ENCODE measurements at regions not wholly inside any gene's neighbourhood (a gene's known extent, or its start where the extent isn't known, plus 50 kb on each side); places are given as distances from the start of the nearest gene placed in this dataset.

- H3K27me3 Mint-ChIP-seq: no peaks in the 10 kb centered on the region
- Histone ChIP-seq H3K4me3 (ENCODE audit: low read length) (no peak overlapping the region), H3K27ac (ENCODE audit: low read depth in 1 of 2, low read length in 2 of 2) (peak overlapping the region; percentile 85 to 92), H3K9me3 (ENCODE audit: control insufficient read depth in 1 of 2, insufficient read depth in 1 of 2, low read length in 2 of 2) (no peaks in the 10 kb centered on the region), H3K4me1 (ENCODE audit: insufficient read depth, low read length) (peaks cover 70% of the 10 kb centered on the region), H3K27me3 (ENCODE audit: control insufficient read depth in 1 of 2, insufficient read depth in 2 of 2, low read length in 2 of 2) (no peaks in the 10 kb centered on the region), H3K36me3 (ENCODE audit: insufficient read depth, low read length) (peaks cover 17% of the 10 kb centered on the region)
- peaks cover 54% of the 10 kb centered on the region for H3K36me3 Mint-ChIP-seq (ENCODE audit: low read depth)
- peaks cover 97% of the 10 kb centered on the region for H3K4me1 Mint-ChIP-seq (ENCODE audit: low read depth)
- CTCF ChIA-PET: interaction anchor here (1.1 to 7.6 kb wide), 4 partner anchors 10 to 45 kb away, joined by 3 to 50 read pairs (median 4); no protein-coding TSS in a partner anchor
- peak overlapping the region; percentile 92 for H3K27ac Mint-ChIP-seq
- POLR2A ChIA-PET: interaction anchor here (0.5 to 2.3 kb wide), 17 partner anchors 10 to 510 kb away, joined by 3 to 25 read pairs (median 4); no protein-coding TSS in a partner anchor
- no peaks in the 10 kb centered on the region for H3K9me3 Mint-ChIP-seq
- ATAC-seq (ENCODE audit: poor library complexity): no peak
- TF ChIP-seq, protein P1, sequence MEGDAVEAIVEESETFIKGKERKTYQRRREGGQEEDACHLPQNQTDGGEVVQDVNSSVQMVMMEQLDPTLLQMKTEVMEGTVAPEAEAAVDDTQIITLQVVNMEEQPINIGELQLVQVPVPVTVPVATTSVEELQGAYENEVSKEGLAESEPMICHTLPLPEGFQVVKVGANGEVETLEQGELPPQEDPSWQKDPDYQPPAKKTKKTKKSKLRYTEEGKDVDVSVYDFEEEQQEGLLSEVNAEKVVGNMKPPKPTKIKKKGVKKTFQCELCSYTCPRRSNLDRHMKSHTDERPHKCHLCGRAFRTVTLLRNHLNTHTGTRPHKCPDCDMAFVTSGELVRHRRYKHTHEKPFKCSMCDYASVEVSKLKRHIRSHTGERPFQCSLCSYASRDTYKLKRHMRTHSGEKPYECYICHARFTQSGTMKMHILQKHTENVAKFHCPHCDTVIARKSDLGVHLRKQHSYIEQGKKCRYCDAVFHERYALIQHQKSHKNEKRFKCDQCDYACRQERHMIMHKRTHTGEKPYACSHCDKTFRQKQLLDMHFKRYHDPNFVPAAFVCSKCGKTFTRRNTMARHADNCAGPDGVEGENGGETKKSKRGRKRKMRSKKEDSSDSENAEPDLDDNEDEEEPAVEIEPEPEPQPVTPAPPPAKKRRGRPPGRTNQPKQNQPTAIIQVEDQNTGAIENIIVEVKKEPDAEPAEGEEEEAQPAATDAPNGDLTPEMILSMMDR (IDR thresholded peaks at IDR 0.05): no peak
- H3K4me3 Mint-ChIP-seq: peak overlapping the region; percentile 92
- intact Hi-C loops (cut with DNase I, micrococcal nuclease): loop anchor here in 1 of 2 experiments (5.0 kb wide), 1 partner anchor 128 kb away; no protein-coding TSS in a partner anchor
- no peak for DNase-seq
These were observed 180.7 kb upstream of the KLF14 start for GRCh38 chr7:130914554-130915294.

- TF ChIP-seq, protein P1 (IDR thresholded peaks at IDR 0.05): no peak
- H3K4me1 Mint-ChIP-seq (ENCODE audit: low read depth): peaks cover 85% of the 10 kb centered on the region
- Histone ChIP-seq H3K4me1 (ENCODE audit: insufficient read depth, low read length) (peaks cover 70% of the 10 kb centered on the region), H3K27ac (ENCODE audit: low read depth in 1 of 2, low read length in 2 of 2) (peak overlapping the region in 1 of 2 donors; percentile 37), H3K4me3 (ENCODE audit: low read length) (no peak overlapping the region), H3K27me3 (ENCODE audit: control insufficient read depth in 1 of 2, insufficient read depth in 2 of 2, low read length in 2 of 2) (no peaks in the 10 kb centered on the region), H3K36me3 (ENCODE audit: insufficient read depth, low read length) (peaks cover 28% of the 10 kb centered on the region), H3K9me3 (ENCODE audit: control insufficient read depth in 1 of 2, insufficient read depth in 1 of 2, low read length in 2 of 2) (no peaks in the 10 kb centered on the region)
- ChIA-PET POLR2A (interaction anchor here (1.2 to 1.4 kb wide), 2 partner anchors 14 to 17 kb away, joined by 3 read pairs; no protein-coding TSS in a partner anchor), CTCF (interaction anchor here (1.0 to 1.1 kb wide), 2 partner anchors 11 to 52 kb away, joined by 3 to 4 read pairs; no protein-coding TSS in a partner anchor)
- no peaks in the 10 kb centered on the region for H3K9me3 Mint-ChIP-seq
- DNase-seq: peak in 1 of 14 experiments; percentile 41
- intact Hi-C loops (cut with DNase I, micrococcal nuclease): no loop called here
- no peaks in the 10 kb centered on the region for H3K27me3 Mint-ChIP-seq
- H3K4me3 Mint-ChIP-seq: peak overlapping the region; percentile 39
- ATAC-seq (ENCODE audit: poor library complexity): no peak
- H3K27ac Mint-ChIP-seq: peak overlapping the region; percentile 77
- H3K36me3 Mint-ChIP-seq (ENCODE audit: low read depth): peaks cover 58% of the 10 kb centered on the region
These were observed 183.7 kb upstream of the KLF14 start for GRCh38 chr7:130917669-130918128.

DNA sequence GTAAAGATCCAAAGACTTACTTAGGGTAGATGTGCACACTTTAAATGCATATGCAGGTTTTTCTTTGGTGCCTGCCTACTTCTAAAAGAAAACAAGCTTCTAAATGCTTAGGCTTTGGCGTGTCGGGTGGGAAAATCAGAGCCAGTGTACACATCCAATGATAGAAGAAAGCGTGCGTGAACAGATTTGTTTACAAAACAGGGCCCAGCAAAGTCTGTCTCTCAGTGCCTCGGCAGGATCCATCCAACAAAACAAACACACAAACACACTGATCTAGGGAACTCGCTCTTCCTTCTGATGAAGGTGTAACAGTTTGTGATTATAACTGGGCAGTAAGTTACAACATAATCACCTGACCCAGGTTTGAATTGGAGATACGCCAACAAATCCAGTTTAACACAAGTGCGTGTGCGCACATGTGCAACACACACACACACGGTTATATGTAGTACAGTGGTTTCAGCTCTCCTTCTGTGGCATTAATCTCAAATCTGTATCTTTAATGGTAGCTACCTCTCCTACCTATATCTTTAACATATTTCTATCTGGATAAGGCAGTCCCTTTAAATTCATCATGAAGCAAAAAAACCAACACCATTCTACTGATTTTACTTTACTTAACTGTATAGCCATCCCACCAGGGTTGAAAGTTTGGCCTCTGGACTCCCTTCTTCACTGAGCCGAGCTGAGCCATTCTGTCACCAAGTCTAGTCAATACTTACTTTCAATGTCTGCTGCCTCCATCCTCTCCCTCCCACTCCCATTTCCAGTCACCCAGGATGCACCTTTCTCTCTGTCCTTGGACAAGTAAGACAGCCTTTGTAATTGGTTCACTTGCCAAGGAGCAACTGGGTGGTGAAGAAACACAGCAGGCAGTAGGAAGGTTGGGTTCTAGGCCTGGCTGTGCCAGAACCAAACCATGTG lies 184.4 kb upstream of the KLF14 start:
- peaks cover 59% of the 10 kb centered on the region for H3K36me3 Mint-ChIP-seq (ENCODE audit: low read depth)
- CTCF ChIA-PET: interaction anchor here (1.0 to 1.1 kb wide), 2 partner anchors 10 to 52 kb away, joined by 3 to 4 read pairs; no protein-coding TSS in a partner anchor
- ATAC-seq (ENCODE audit: poor library complexity) (no peak), DNase-seq (no peak)
- TF ChIP-seq, protein P1 (IDR thresholded peaks at IDR 0.05): no peak
- H3K36me3 ChIP-seq (ENCODE audit: insufficient read depth, low read length): peaks cover 30% of the 10 kb centered on the region
- H3K9me3 Mint-ChIP-seq: no peaks in the 10 kb centered on the region
- no peaks in the 10 kb centered on the region for H3K27me3 Mint-ChIP-seq
- intact Hi-C loops (cut with DNase I, micrococcal nuclease): no loop called here
- peak overlapping the region; percentile 39 for H3K4me3 Mint-ChIP-seq
- H3K27me3 ChIP-seq (ENCODE audit: control insufficient read depth in 1 of 2, insufficient read depth in 2 of 2, low read length in 2 of 2): no peaks in the 10 kb centered on the region
- no peak overlapping the region for H3K4me3 ChIP-seq (ENCODE audit: low read length)
- peaks cover 85% of the 10 kb centered on the region for H3K4me1 Mint-ChIP-seq (ENCODE audit: low read depth)
- peak overlapping the region; percentile 77 for H3K27ac Mint-ChIP-seq
- peaks cover 72% of the 10 kb centered on the region for H3K4me1 ChIP-seq (ENCODE audit: insufficient read depth, low read length)
- no peaks in the 10 kb centered on the region for H3K9me3 ChIP-seq (ENCODE audit: control insufficient read depth in 1 of 2, insufficient read depth in 1 of 2, low read length in 2 of 2)
- peak overlapping the region in 1 of 2 donors; percentile 37 for H3K27ac ChIP-seq (ENCODE audit: low read depth in 1 of 2, low read length in 2 of 2)
- POLR2A ChIA-PET: interaction anchor here (0.6 to 1.4 kb wide), 4 partner anchors 14 to 38 kb away, joined by 3 to 4 read pairs (median 4); no protein-coding TSS in a partner anchor
